ENCODE measurements at regions not wholly inside any gene's neighbourhood (a gene's known extent, or its start where the extent isn't known, plus 50 kb on each side); places are given as distances from the start of the nearest gene placed in this dataset.
"Not testable (repeated sequence)": the region's sequence is repeated elsewhere in the genome, so short reads cannot be mapped to it uniquely, and the experiment has no call there.

- DNase-seq = peak; percentile 13 to 55
- Histone ChIP-seq H3K4me3 (0 out of 2 replicates have a peak overlapping the region, but pooled peaks have one; percentile 0), H3K27me3 (no peaks in the 10 kb centered on the region), H3K9me3 (replicated peaks) (peaks cover 10% of the 10 kb centered on the region), H3K27ac (no peak overlapping the region), H3K36me3 (no peaks in the 10 kb centered on the region), H3K4me1 (peaks cover 36% of the 10 kb centered on the region)
Measured at GRCh38 chr1:229139331-229140118, 131.4 kb upstream of the RAB4A start.

GRCh38 chr1:229140119-229140396 is 130.9 kb upstream of the RAB4A start:
- Histone ChIP-seq H3K27me3 (no peaks in the 10 kb centered on the region), H3K36me3 (no peaks in the 10 kb centered on the region), H3K4me3 (no peak overlapping the region), H3K9me3 (replicated peaks) (peaks cover 8% of the 10 kb centered on the region), H3K27ac (no peak overlapping the region), H3K4me1 (peaks cover 36% of the 10 kb centered on the region)
- DNase-seq = no peak

DNA sequence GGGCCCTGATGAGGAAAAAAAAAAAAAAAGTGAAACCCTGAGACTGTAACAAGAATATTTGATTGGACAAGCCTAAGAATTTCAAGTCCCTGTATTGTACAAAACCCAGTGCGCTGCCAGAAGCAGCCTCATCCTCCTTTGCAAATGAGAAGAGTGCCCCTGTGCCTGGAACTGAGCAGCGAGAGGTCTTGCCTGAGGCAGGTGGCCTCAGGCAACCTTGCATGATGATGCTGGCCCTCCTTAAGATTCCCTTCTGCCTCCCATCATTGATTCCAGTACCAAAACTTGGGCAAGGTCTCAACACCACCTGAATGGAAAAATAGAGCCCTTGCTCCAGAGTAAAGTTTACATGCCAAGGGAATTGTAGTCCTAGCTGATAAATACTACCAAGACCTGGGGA is 129.6 kb upstream of the RAB4A start:
- Histone ChIP-seq H3K4me3 (no peak overlapping the region), H3K4me1 (peaks cover 37% of the 10 kb centered on the region), H3K36me3 (no peaks in the 10 kb centered on the region), H3K9me3 (replicated peaks) (no peaks in the 10 kb centered on the region), H3K27ac (no peak overlapping the region), H3K27me3 (no peaks in the 10 kb centered on the region)
- DNase-seq = no peak

DNA sequence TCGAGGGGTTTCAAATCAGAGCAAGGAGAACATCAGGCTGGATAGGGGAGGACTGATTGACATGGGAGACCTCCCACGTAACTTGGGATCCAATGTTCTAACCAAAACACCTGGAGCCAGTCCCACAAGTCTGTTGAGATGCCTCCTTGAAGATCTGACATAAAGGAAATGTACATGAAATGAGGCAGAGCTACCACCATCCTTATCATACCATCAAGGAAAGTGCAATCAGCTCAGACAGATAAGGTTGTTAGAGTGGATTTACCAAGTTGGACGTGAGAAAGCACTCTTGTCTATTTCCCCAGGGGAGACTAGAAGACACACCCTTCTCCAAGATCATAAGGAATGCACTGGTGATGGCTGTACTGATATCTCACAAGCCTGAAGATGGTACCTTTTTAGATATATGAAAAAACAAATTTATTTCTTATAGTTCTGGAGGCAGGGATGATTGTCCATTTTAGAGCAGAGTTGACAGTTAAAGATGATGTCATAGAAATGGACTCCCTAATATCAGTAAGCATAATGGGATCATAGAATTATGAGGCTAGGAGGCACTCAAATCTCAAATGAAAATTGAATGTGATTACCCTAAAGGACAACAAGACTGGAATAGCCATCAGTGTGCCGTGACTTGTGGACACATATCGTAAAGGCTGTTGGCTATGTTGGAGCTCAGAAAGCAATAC is 129.1 kb upstream of the RAB4A start:
- no peaks in the 10 kb centered on the region for H3K27me3 ChIP-seq

DNA sequence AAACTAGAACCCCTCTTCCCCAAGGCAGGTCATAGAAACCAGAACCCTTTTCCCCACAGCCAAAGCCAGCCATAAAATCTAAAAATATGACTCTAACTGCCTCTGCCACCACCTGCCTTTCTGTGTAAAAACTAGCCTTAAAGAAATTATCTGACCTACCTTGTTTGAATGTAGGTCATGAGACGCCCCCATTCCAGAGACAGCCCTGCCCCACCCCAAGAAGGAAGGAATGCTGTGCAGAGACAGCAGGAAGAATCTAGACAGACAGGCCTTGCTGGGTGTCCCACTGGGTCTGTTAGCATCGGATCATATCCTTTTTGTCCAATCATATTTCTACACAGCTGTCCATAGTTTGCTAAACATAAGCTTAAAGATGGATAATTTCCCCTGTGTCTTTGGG is 128.4 kb upstream of the RAB4A start:
- peaks cover 48% of the 10 kb centered on the region for H3K4me1 ChIP-seq
- H3K36me3 ChIP-seq = no peaks in the 10 kb centered on the region
- H3K27ac ChIP-seq = no peak overlapping the region
- H3K27me3 ChIP-seq = no peaks in the 10 kb centered on the region
- no peak overlapping the region for H3K4me3 ChIP-seq
- DNase-seq = no peak
- H3K9me3 ChIP-seq (replicated peaks) = no peaks in the 10 kb centered on the region

More for the DNA sequence above, 129.1 kb upstream of the RAB4A start:
- Histone ChIP-seq H3K27ac (no peak overlapping the region), H3K36me3 (no peaks in the 10 kb centered on the region), H3K4me1 (peaks cover 42% of the 10 kb centered on the region), H3K9me3 (replicated peaks) (no peaks in the 10 kb centered on the region), H3K4me3 (no peak overlapping the region)
- no peak for DNase-seq

DNA sequence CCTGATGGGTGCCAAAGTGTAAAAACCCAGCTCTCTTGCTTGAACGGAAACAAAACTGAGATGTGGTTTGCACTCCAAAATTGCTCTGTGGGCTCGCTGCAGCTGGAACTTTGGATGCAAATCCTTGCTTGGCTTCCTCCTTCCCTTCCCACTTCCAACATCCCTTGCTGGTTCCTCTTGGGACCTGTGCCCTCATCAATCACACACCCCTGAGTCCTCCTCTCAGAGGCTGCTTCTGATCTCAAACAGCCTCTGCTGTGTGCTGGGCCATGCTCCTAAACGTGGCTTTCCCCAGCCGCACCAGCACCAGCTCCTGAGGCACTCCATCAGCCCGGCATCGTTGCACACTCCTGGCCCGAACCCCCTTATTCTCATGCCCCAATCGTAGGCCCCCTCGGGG is 124.3 kb upstream of the RAB4A start:
- Histone ChIP-seq H3K9me3 (replicated peaks) (peaks cover 3% of the 10 kb centered on the region; the same call in 1 of the 2 replicates), H3K4me3 (no peak overlapping the region; the same call in 1 of the 2 replicates), H3K36me3 (no peaks in the 10 kb centered on the region), H3K27me3 (no peaks in the 10 kb centered on the region), H3K27ac (peak overlapping the region; percentile 93), H3K4me1 (peaks cover 33% of the 10 kb centered on the region)
- DNase-seq = no peak

DNA sequence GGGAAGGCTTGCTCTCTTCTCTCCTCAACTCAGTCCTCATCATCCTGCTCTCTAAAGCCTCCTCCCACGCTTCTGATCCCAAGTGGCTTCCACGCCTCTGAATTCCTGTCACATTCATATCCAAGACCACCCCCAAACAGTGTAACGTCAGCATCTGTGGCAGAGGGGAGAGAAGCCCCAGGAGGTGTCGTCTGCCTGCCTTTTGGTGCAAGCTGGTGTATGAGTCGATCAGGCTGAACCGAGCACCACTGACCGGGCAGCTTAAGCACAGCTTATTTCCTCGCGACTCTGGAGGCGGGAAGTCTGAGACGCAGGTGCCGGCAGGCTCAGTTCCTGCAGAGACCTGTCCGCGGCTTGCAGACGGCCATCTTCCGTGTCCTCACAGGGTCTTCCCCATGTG is 123.8 kb upstream of the RAB4A start:
- peaks cover 31% of the 10 kb centered on the region for H3K4me1 ChIP-seq
- peak overlapping the region; percentile 20 for H3K4me3 ChIP-seq
- H3K27me3 ChIP-seq = no peaks in the 10 kb centered on the region
- peak overlapping the region; percentile 93 for H3K27ac ChIP-seq
- no peaks in the 10 kb centered on the region for H3K36me3 ChIP-seq
- peaks cover 3% of the 10 kb centered on the region; the same call in 1 of the 2 replicates for H3K9me3 ChIP-seq (replicated peaks)
- DNase-seq = peak; percentile 61

DNA sequence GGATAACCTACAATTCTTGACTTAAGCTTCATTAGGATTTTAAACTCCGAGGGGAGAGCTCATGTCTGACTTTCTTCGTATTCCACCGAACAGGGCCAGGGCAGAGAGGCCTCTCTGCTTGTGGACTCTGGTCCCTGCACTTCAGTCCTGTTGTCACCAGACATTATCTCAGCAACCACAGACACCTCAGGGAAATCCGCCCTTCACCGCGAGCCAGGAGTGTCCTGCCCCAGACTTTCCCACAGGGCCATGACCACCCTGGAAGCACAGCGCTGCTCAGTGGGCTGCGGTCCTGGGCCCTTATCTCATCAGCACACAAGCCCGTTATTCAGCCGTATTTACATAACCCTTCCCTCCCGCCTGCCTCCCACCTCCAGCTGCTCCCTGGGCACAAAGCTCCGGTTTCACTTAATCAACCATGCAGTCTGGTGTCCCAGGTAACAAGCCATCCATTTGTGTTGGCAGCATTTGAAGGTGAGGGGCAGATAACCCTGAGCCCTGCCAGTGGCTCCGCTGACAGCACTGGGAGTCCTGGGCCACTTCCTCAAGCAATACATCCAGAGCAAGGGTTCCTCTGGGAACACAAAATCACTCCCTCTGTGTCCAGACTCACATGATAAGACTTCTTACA is 122.8 kb upstream of the RAB4A start:
- H3K27me3 ChIP-seq = no peaks in the 10 kb centered on the region
- H3K27ac ChIP-seq = peak overlapping the region; percentile 93
- H3K4me3 ChIP-seq = peak overlapping the region; percentile 20
- peak; percentile 98 to 99 for DNase-seq
- peaks cover 3% of the 10 kb centered on the region; the same call in 1 of the 2 replicates for H3K9me3 ChIP-seq (replicated peaks)
- peaks cover 31% of the 10 kb centered on the region for H3K4me1 ChIP-seq
- no peaks in the 10 kb centered on the region for H3K36me3 ChIP-seq

- Histone ChIP-seq H3K36me3 (no peaks in the 10 kb centered on the region), H3K27ac (peak overlapping the region; percentile 93), H3K9me3 (replicated peaks) (peaks cover 3% of the 10 kb centered on the region; the same call in 1 of the 2 replicates), H3K4me1 (peaks cover 31% of the 10 kb centered on the region), H3K27me3 (no peaks in the 10 kb centered on the region), H3K4me3 (no peak overlapping the region)
- DNase-seq = no peak
Measured at GRCh38 chr1:229148743-229149142, 122.2 kb upstream of the RAB4A start.

DNA sequence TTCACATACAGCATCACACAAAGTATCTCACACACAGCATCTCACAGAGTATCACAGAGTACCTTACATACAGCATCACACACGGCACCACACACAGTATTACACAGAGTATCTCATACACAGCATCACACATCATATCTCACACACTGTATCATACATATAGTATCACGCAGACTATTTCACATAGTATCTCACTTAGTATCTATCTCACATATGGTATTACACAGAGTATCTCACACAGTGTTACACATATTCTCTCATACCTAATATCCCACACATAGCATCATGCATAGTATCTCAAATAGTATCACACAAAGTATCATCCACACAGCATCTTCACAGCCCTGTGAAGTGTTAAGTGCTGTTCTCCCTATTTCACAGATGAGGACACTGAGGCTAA is 121.5 kb upstream of the RAB4A start:
- H3K9me3 ChIP-seq (replicated peaks) = peaks cover 3% of the 10 kb centered on the region; the same call in 1 of the 2 replicates

DNA sequence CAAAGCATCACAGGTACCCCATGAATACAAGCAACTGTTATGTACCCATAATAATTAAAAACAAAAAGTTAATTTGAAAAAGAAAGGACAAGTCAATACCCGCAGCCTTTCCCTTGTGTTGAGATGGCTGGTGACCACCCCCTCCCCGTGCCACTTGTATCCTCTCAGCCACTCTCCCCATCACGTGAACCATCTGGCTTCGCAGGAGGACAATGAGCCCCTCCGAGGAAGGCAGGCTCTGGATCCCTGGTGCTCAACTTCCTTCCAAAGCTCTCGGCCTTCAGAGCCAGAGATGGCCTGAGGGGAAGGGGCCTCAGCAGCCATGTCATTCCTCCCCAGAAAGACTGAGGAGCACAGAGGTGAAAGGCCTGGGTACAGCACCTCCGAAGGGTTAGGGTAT is 120.4 kb upstream of the RAB4A start:
- DNase-seq = no peak
- no peak overlapping the region for H3K4me3 ChIP-seq
- no peaks in the 10 kb centered on the region for H3K27me3 ChIP-seq
- peaks cover 31% of the 10 kb centered on the region for H3K4me1 ChIP-seq
- peaks cover 3% of the 10 kb centered on the region; the same call in 1 of the 2 replicates for H3K9me3 ChIP-seq (replicated peaks)
- no peak overlapping the region for H3K27ac ChIP-seq
- no peaks in the 10 kb centered on the region for H3K36me3 ChIP-seq

More for the DNA sequence above, 121.5 kb upstream of the RAB4A start:
- no peak for DNase-seq
- peak overlapping the region; percentile 93; the same call in 1 of the 2 replicates for H3K27ac ChIP-seq
- no peaks in the 10 kb centered on the region for H3K36me3 ChIP-seq
- no peaks in the 10 kb centered on the region for H3K27me3 ChIP-seq
- no peak overlapping the region for H3K4me3 ChIP-seq
- H3K4me1 ChIP-seq = peaks cover 31% of the 10 kb centered on the region

GRCh38 chr1:229151412-229151811 is 119.5 kb upstream of the RAB4A start:
- H3K4me3 ChIP-seq; H3K36me3 ChIP-seq; H3K27ac ChIP-seq; H3K27me3 ChIP-seq; H3K9me3 ChIP-seq (replicated peaks); DNase-seq: not testable (repeated sequence)
- peaks cover 29% of the 10 kb centered on the region for H3K4me1 ChIP-seq

- no peaks in the 10 kb centered on the region for H3K27me3 ChIP-seq
- no peak for DNase-seq
- peaks cover 3% of the 10 kb centered on the region; the same call in 1 of the 2 replicates for H3K9me3 ChIP-seq (replicated peaks)
- H3K27ac ChIP-seq = no peak overlapping the region
- H3K4me1 ChIP-seq = peaks cover 20% of the 10 kb centered on the region
- H3K36me3 ChIP-seq = no peaks in the 10 kb centered on the region
- no peak overlapping the region for H3K4me3 ChIP-seq
Measured at GRCh38 chr1:229152311-229152710, 118.6 kb upstream of the RAB4A start.

- Histone ChIP-seq H3K36me3 (no peaks in the 10 kb centered on the region), H3K27ac (no peak overlapping the region), H3K27me3 (no peaks in the 10 kb centered on the region), H3K9me3 (replicated peaks) (peaks cover 3% of the 10 kb centered on the region; the same call in 1 of the 2 replicates), H3K4me1 (peaks cover 6% of the 10 kb centered on the region), H3K4me3 (no peak overlapping the region)
- no peak for DNase-seq
Measured at GRCh38 chr1:229153955-229154548, 116.9 kb upstream of the RAB4A start.

- H3K9me3 ChIP-seq (replicated peaks) = no peaks in the 10 kb centered on the region
- no peaks in the 10 kb centered on the region for H3K4me1 ChIP-seq
- no peak for DNase-seq
- no peak overlapping the region for H3K4me3 ChIP-seq
- H3K36me3 ChIP-seq = no peaks in the 10 kb centered on the region
- no peak overlapping the region for H3K27ac ChIP-seq
- H3K27me3 ChIP-seq = no peaks in the 10 kb centered on the region
Measured at GRCh38 chr1:229154811-229155210, 116.1 kb upstream of the RAB4A start.
